Esophagus muscularis mucosa (tissue), 4 donors: ENCODE measurements at regions not wholly inside any gene's neighbourhood (a gene's known extent, or its start where the extent isn't known, plus 50 kb on each side); places are given as distances from the start of the nearest gene placed in this dataset.

ENCODE experiments used
- DNase-seq: peaks from one replicate; pipeline ENCODE4 v3.0.0-alpha.2; 2017; ENCODE audit errors: extremely low spot score
- H3K27ac ChIP-seq, 4 donors: fragments of 200-600 bp; sonication (generic); replicated peaks in 1 of 4; 1 replicate in 3 of 4; 2 replicates in 1 of 4; pipeline ENCODE4 v1.5.1; 2016 to 2019; ENCODE audit warnings: mild to moderate bottlenecking in 1 of 4
- H3K27me3 ChIP-seq, 4 donors: fragments of 200-600 bp; sonication (generic); one replicate each; pipeline versions ENCODE4 v1.5.1 to v1.6.0; 2016 to 2019
- H3K36me3 ChIP-seq, 4 donors: fragments of 200-600 bp; sonication (generic); one replicate each; pipeline ENCODE4 v1.5.1; 2016 to 2019
- H3K4me1 ChIP-seq, 4 donors: fragments of 200-600 bp; sonication (generic); one replicate each; pipeline ENCODE4 v1.5.1; 2016 to 2019
- H3K4me3 ChIP-seq, 4 donors: fragments of 200-600 bp; sonication (generic); 1 replicate in 2 of 4; 2 replicates in 2 of 4; pipeline ENCODE4 v1.5.1; 2016 to 2019; ENCODE audit warnings: mild to moderate bottlenecking in 4 of 4, moderate library complexity in 1 of 4
- H3K9me3 ChIP-seq, 4 donors: fragments of 200-600 bp; sonication (generic); 1 replicate in 3 of 4; 2 replicates in 1 of 4; pipeline ENCODE4 v1.5.1; 2016 to 2019
- EP300 ChIP-seq: sonication (generic); formaldehyde crosslinking; IDR thresholded peaks from one replicate; pipeline ENCODE4 v1.6.1; 2017; ENCODE audit warnings: antibody characterized with exemption
- POLR2A ChIP-seq: fragments of 450-650 bp; IDR thresholded peaks from one replicate; pipeline ENCODE4 v1.6.1; 2017; ENCODE audit warnings: antibody characterized with exemption, moderate library complexity, mild to moderate bottlenecking, low read depth
- POLR2AphosphoS5 ChIP-seq, 2 donors: sonication (generic); formaldehyde crosslinking; IDR thresholded peaks; one replicate each; pipeline ENCODE4 v1.6.1; 2017; ENCODE audit warnings: antibody characterized with exemption in 2 of 2
- WGBS: methylation state at CpG from one replicate; pipeline ENCODE4 v1.1.5; 2018; 5-methylcytosine and 5-hydroxymethylcytosine counted together
- intact Hi-C: fragments of 100-400 bp; cut with DNase I; formaldehyde crosslinking; loops from one replicate; pipeline ENCODE4 v1.15.1; 2023
- TF ChIP-seq, protein P1 (sequence below), 3 experiments: fragments of 200-600 bp in 2 of 3; fragments of 450-650 bp in 1 of 3; sonication (generic) in 2 of 3; IDR thresholded peaks; one replicate each; pipeline ENCODE4 v1.5.1; 2017 to 2019; ENCODE audit warnings: antibody characterized with exemption in 3 of 3, mild to moderate bottlenecking in 2 of 3, moderate library complexity in 1 of 3

- Histone ChIP-seq H3K4me1 (peaks cover 5 to 17% (median 15%) of the 10 kb centered on the region in 4 donors), H3K9me3 (no peaks in the 10 kb centered on the region), H3K36me3 (no peaks in the 10 kb centered on the region), H3K27me3 (no peaks in the 10 kb centered on the region), H3K27ac (no peak overlapping the region), H3K4me3 (no peak overlapping the region)
- TF ChIP-seq, protein P1, sequence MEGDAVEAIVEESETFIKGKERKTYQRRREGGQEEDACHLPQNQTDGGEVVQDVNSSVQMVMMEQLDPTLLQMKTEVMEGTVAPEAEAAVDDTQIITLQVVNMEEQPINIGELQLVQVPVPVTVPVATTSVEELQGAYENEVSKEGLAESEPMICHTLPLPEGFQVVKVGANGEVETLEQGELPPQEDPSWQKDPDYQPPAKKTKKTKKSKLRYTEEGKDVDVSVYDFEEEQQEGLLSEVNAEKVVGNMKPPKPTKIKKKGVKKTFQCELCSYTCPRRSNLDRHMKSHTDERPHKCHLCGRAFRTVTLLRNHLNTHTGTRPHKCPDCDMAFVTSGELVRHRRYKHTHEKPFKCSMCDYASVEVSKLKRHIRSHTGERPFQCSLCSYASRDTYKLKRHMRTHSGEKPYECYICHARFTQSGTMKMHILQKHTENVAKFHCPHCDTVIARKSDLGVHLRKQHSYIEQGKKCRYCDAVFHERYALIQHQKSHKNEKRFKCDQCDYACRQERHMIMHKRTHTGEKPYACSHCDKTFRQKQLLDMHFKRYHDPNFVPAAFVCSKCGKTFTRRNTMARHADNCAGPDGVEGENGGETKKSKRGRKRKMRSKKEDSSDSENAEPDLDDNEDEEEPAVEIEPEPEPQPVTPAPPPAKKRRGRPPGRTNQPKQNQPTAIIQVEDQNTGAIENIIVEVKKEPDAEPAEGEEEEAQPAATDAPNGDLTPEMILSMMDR (IDR thresholded peaks at IDR 0.05) = no peak
- no peak for TF ChIP-seq POLR2A
- TF ChIP-seq POLR2AphosphoS5 (IDR thresholded peaks at IDR 0.05) = no peak
- TF ChIP-seq EP300 = no peak
- WGBS = 67% methylated on average over 2 of the region's 2 CpGs
- DNase-seq = no peak
- intact Hi-C loops = no loop called here
Measured at GRCh38 chr2:18896125-18896764, 306.9 kb upstream of the NT5C1B start.

- no peaks in the 10 kb centered on the region for H3K36me3 ChIP-seq
- no peaks in the 10 kb centered on the region for H3K27me3 ChIP-seq
- H3K4me3 ChIP-seq = no peak overlapping the region
- TF ChIP-seq, protein P1 (IDR thresholded peaks at IDR 0.05) = no peak
- no peak for TF ChIP-seq POLR2A
- TF ChIP-seq EP300 = no peak
- TF ChIP-seq POLR2AphosphoS5 (IDR thresholded peaks at IDR 0.05) = no peak
- no peak for DNase-seq
- intact Hi-C loops = no loop called here
- no peaks in the 10 kb centered on the region for H3K9me3 ChIP-seq
- WGBS = 84% methylated on average over 3 of the region's 3 CpGs
- no peak overlapping the region for H3K27ac ChIP-seq
- peaks cover 4 to 12% (median 10%) of the 10 kb centered on the region in 4 donors for H3K4me1 ChIP-seq
Measured at GRCh38 chr2:18891600-18892345, 302.4 kb upstream of the NT5C1B start.

GRCh38 chr2:18889565-18890332, 300.4 kb upstream of the NT5C1B start:
- Histone ChIP-seq H3K36me3 (no peaks in the 10 kb centered on the region), H3K4me3 (no peak overlapping the region), H3K27ac (peak overlapping the region in 3 of 4 donors; percentile 48 to 63 (median 61)), H3K9me3 (no peaks in the 10 kb centered on the region), H3K27me3 (no peaks in the 10 kb centered on the region), H3K4me1 (peaks cover 4 to 12% (median 10%) of the 10 kb centered on the region in 4 donors)
- intact Hi-C loops = loop anchor here (10.0 kb wide), 1 partner anchor 475 kb away; no protein-coding TSS in a partner anchor
- WGBS = 61% methylated on average over 5 of the region's 5 CpGs
- no peak for TF ChIP-seq EP300
- TF ChIP-seq, protein P1 (IDR thresholded peaks at IDR 0.05) = no peak
- no peak for TF ChIP-seq POLR2A
- TF ChIP-seq POLR2AphosphoS5 (IDR thresholded peaks at IDR 0.05) = peak; percentile 19 to 22
- DNase-seq = no peak

DNA sequence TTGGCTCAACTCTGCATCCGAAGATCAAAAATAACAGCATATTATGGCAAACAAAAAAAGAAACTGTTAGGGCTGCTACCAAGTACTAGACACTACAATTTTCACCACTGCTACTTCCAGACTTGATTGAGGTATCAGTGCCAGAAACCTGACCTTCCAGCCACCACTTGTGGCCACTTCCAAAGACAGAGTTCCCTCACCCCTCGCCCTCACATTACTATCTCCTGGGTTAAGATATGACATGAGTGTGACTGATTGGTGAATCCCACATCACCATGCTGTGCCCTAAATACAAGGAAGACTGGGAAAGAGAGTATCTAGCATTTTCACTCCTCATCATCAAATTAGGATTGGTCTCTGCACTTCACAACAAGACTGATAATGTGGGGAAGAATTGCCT, 296.1 kb upstream of the NT5C1B start:
- Histone ChIP-seq H3K9me3 (no peaks in the 10 kb centered on the region), H3K4me3 (no peak overlapping the region)

More for the DNA sequence above, 296.1 kb upstream of the NT5C1B start:
- intact Hi-C loops = loop anchor here (10.0 kb wide), 1 partner anchor 479 kb away; no protein-coding TSS in a partner anchor
- Histone ChIP-seq H3K27me3 (no peaks in the 10 kb centered on the region), H3K4me1 (peaks cover 4 to 16% (median 11%) of the 10 kb centered on the region in 4 donors), H3K27ac (no peak overlapping the region), H3K36me3 (no peaks in the 10 kb centered on the region)
- WGBS = 71% methylated on average over 2 of the region's 2 CpGs
- TF ChIP-seq POLR2AphosphoS5 (IDR thresholded peaks at IDR 0.05) (no peak), EP300 (no peak), POLR2A (no peak)
- TF ChIP-seq, protein P1 (IDR thresholded peaks at IDR 0.05) = no peak
- DNase-seq = no peak
